COR-L47 (cell line): ENCODE measurements at regions not wholly inside any gene's neighbourhood (a gene's known extent, or its start where the extent isn't known, plus 50 kb on each side); places are given as distances from the start of the nearest gene placed in this dataset.

ENCODE experiments used
- DNase-seq: peaks from one replicate; lab custom pipeline; 2025; lab: John Stamatoyannopoulos, UW

- no peak for DNase-seq
Observed at GRCh38 chr10:108787932-108788331, 1135.4 kb downstream of the XPNPEP1 start.

GRCh38 chr10:108785011-108785410 lies 1138.3 kb downstream of the XPNPEP1 start:
- no peak for DNase-seq

- no peak for DNase-seq
Observed at GRCh38 chr10:108784534-108784933, 1138.8 kb downstream of the XPNPEP1 start.

- peak; percentile 12 for DNase-seq
Observed at GRCh38 chr10:108783897-108784296, 1139.4 kb downstream of the XPNPEP1 start.

GRCh38 chr10:108782411-108782810 lies 1140.9 kb downstream of the XPNPEP1 start:
- DNase-seq: no peak

- no peak for DNase-seq
Observed at GRCh38 chr10:108779501-108779900, 1143.8 kb downstream of the XPNPEP1 start.

GRCh38 chr10:108775911-108776475 lies 1147.3 kb downstream of the XPNPEP1 start:
- no peak for DNase-seq

GRCh38 chr10:108771106-108771505 lies 1152.2 kb downstream of the XPNPEP1 start:
- no peak for DNase-seq

GRCh38 chr10:108765794-108766193 lies 1157.5 kb downstream of the XPNPEP1 start:
- DNase-seq: no peak

- DNase-seq: no peak
Observed at GRCh38 chr10:108757946-108758345, 1165.4 kb downstream of the XPNPEP1 start.

- DNase-seq: no peak
Observed at GRCh38 chr10:108755646-108756045, 1167.7 kb downstream of the XPNPEP1 start.

- DNase-seq: no peak
Observed at GRCh38 chr10:108753326-108753725, 1170.0 kb downstream of the XPNPEP1 start.

GRCh38 chr10:108749042-108749441 lies 1174.3 kb downstream of the XPNPEP1 start:
- no peak for DNase-seq

- DNase-seq: no peak
Observed at GRCh38 chr10:108736111-108736510, 1187.2 kb downstream of the XPNPEP1 start.

GRCh38 chr10:108735380-108735779 lies 1187.9 kb downstream of the XPNPEP1 start:
- DNase-seq: no peak

- DNase-seq: no peak
Observed at GRCh38 chr10:108721874-108722273, 1201.4 kb downstream of the XPNPEP1 start.

- DNase-seq: no peak
Observed at GRCh38 chr10:108716352-108716751, 1207.0 kb downstream of the XPNPEP1 start.

GRCh38 chr10:108709927-108710722 lies 1213.2 kb downstream of the XPNPEP1 start:
- no peak for DNase-seq

- DNase-seq: no peak
Observed at GRCh38 chr10:108708363-108708762, 1214.9 kb downstream of the XPNPEP1 start.

- DNase-seq: no peak
Observed at GRCh38 chr10:108696792-108697477, 1226.4 kb downstream of the XPNPEP1 start.

GRCh38 chr10:108691126-108691525 lies 1232.2 kb downstream of the XPNPEP1 start:
- DNase-seq: no peak

GRCh38 chr10:108690530-108690929 lies 1232.8 kb downstream of the XPNPEP1 start:
- DNase-seq: no peak

GRCh38 chr10:108689891-108690290 lies 1233.4 kb downstream of the XPNPEP1 start:
- DNase-seq: no peak
